Cardiac muscle cell (in vitro differentiated cells and primary cell): ENCODE measurements at regions not wholly inside any gene's neighbourhood (a gene's known extent, or its start where the extent isn't known, plus 50 kb on each side); places are given as distances from the start of the nearest gene placed in this dataset.
A peak's percentile ranks its signal among the peaks of the same experiment; 100 is the strongest.

ENCODE experiments used
- DNase-seq, 2 donors: peaks; one replicate each; pipeline versions ENCODE4 v3.0.0 to v3.0.0-alpha.2; 2010 to 2017; ENCODE audit warnings: low read depth in 1 of 2, low spot score in 1 of 2
- H3K27ac ChIP-seq: fragments of 200-600 bp; sonication (generic); 2 replicates; pipeline ENCODE4 v1.5.1; 2016
- H3K27me3 ChIP-seq: fragments of 200-600 bp; sonication (generic); 2 replicates; pipeline ENCODE4 v1.6.0; 2016; ENCODE audit warnings: control low read depth
- H3K36me3 ChIP-seq: fragments of 200-600 bp; sonication (generic); 2 replicates; pipeline ENCODE4 v1.5.1; 2016; ENCODE audit warnings: control low read depth
- H3K4me1 ChIP-seq: fragments of 200-600 bp; sonication (generic); 2 replicates; pipeline ENCODE4 v1.8.1; 2017; ENCODE audit warnings: low read depth, mild to moderate bottlenecking, mixed run types
- H3K4me3 ChIP-seq: fragments of 200-600 bp; sonication (generic); 2 replicates; pipeline ENCODE4 v1.5.1; 2016; ENCODE audit warnings: mild to moderate bottlenecking
- H3K9me3 ChIP-seq: fragments of 200-600 bp; sonication (generic); 2 replicates; pipeline ENCODE4 v1.5.1; 2017; ENCODE audit warnings: low read depth, mild to moderate bottlenecking, control low read depth
- CTCF ChIP-seq: IDR thresholded peaks from 2 replicates; pipeline ENCODE4 v1.5.1; 2012; ENCODE audit warnings: low read depth, mild to moderate bottlenecking, low read length

GRCh38 chr12:91275321-91275720, 92.7 kb upstream of the DCN start:
- H3K36me3 ChIP-seq: no peaks in the 10 kb centered on the region
- no peak for TF ChIP-seq CTCF
- no peaks in the 10 kb centered on the region for H3K27me3 ChIP-seq
- peak overlapping the region; percentile 47 for H3K27ac ChIP-seq
- DNase-seq: no peak
- peaks cover 11% of the 10 kb centered on the region for H3K4me1 ChIP-seq
- H3K9me3 ChIP-seq: no peaks in the 10 kb centered on the region
- H3K4me3 ChIP-seq: no peak overlapping the region

- Histone ChIP-seq H3K27ac (peak overlapping the region; percentile 47), H3K4me3 (no peak overlapping the region), H3K27me3 (no peaks in the 10 kb centered on the region), H3K9me3 (no peaks in the 10 kb centered on the region), H3K36me3 (no peaks in the 10 kb centered on the region), H3K4me1 (peaks cover 11% of the 10 kb centered on the region)
- no peak for TF ChIP-seq CTCF
- DNase-seq: peak; percentile 14 to 73
These were observed 92.3 kb upstream of the DCN start for GRCh38 chr12:91274916-91275315.

- peak in 1 of 2 donors; percentile 16 for DNase-seq
- Histone ChIP-seq H3K4me3 (no peak overlapping the region), H3K36me3 (no peaks in the 10 kb centered on the region), H3K9me3 (no peaks in the 10 kb centered on the region), H3K27ac (no peak overlapping the region), H3K27me3 (no peaks in the 10 kb centered on the region), H3K4me1 (peaks cover 11% of the 10 kb centered on the region)
- TF ChIP-seq CTCF: no peak
These were observed 90.9 kb upstream of the DCN start for GRCh38 chr12:91273560-91273959.

GRCh38 chr12:91272461-91273063, 89.9 kb upstream of the DCN start:
- peak in 1 of 2 donors; percentile 79 for DNase-seq
- Histone ChIP-seq H3K9me3 (no peaks in the 10 kb centered on the region), H3K4me3 (no peak overlapping the region), H3K4me1 (peaks cover 11% of the 10 kb centered on the region), H3K27me3 (no peaks in the 10 kb centered on the region), H3K36me3 (no peaks in the 10 kb centered on the region), H3K27ac (no peak overlapping the region)
- no peak for TF ChIP-seq CTCF

- Histone ChIP-seq H3K27me3 (no peaks in the 10 kb centered on the region), H3K9me3 (no peaks in the 10 kb centered on the region), H3K27ac (no peak overlapping the region), H3K4me1 (peaks cover 11% of the 10 kb centered on the region), H3K36me3 (no peaks in the 10 kb centered on the region), H3K4me3 (no peak overlapping the region)
- DNase-seq: no peak
- TF ChIP-seq CTCF: no peak
These were observed 88.6 kb upstream of the DCN start for GRCh38 chr12:91271185-91271584.
